Effector CD4-positive, alpha-beta T cell (primary cell): ENCODE measurements at regions not wholly inside any gene's neighbourhood (a gene's known extent, or its start where the extent isn't known, plus 50 kb on each side); places are given as distances from the start of the nearest gene placed in this dataset.

Source experiments
- DNase-seq: peaks from one replicate; pipeline ENCODE4 v3.0.0-alpha.2; 2020

- DNase-seq: no peak
Measured at GRCh38 chr12:89087876-89088275, 264.4 kb downstream of the DUSP6 start.

- DNase-seq: no peak
Measured at GRCh38 chr12:89087149-89087825, 265.0 kb downstream of the DUSP6 start.

GRCh38 chr12:89085421-89085820 is 266.9 kb downstream of the DUSP6 start:
- no peak for DNase-seq

GRCh38 chr12:89084751-89085150 is 267.6 kb downstream of the DUSP6 start:
- DNase-seq: no peak

DNA sequence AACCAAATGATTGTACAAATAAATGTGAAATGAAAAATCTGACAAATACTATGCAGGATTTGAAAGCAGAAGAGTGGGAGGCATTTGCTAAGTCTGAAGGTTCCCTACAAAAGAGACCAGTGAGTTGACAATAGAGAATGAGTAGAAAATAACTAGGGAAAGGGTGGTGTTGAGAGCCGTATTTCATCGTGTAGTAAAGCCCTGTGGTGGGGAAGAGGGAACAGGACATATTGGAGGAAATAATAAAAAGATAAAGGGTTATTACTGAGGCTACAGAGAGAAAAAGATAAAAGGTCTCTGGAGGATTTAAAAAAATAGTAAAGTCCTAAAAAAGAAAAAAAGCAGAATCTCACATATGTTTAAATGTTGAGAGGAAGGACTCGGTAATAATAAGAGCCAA is 268.8 kb downstream of the DUSP6 start:
- no peak for DNase-seq

DNA sequence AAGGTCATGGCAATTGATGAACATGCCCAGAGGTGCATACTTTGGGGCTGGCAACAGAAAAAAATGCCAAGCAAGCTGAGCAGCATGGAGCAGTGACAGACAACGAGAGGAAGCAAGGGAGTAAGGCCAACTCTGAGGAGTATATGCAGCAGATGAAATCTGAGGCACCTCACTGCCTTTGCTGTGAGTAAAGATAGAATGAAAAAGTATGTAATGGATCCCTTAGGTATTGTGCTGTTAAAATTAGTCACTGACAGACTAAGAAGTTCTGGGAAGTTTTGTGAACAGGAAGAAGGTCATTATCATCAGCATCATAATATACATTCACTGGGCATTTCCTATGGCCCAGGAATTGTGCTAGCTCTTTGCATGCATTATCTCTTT is 269.9 kb downstream of the DUSP6 start:
- no peak for DNase-seq

DNA sequence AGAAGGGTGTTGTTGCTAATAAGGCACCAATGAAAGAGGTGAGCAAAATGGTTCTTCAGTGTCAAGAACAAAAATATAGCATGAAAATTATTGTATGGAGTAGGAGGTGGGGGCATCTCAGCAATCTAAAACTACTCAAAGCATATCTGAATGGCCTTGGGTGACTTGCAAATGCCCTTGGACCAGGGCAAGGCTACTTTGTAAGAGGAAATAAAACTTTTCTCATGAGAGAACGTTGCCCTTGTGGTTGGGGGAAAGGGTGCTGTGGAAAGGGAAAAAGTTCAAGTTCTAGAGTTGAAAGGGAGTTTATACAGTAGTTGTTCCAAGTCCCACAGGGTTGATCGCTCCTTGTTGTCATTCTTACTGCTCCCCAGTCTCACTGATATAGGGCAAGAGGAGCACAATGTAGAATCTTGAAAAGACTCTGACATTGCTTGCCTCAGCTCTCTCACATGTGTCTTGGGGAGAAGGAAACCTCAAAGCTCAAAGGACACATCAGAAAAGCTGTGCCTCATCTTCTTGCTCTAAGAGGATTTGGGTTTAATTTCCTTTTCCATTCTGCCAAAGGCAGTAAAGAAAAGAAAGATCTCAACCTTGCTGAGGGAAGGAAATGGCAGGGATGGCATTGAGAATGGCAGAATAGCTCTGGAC is 270.5 kb downstream of the DUSP6 start:
- no peak for DNase-seq

- no peak for DNase-seq
Measured at GRCh38 chr12:89080793-89081465, 271.4 kb downstream of the DUSP6 start.

- no peak for DNase-seq
Measured at GRCh38 chr12:89075880-89076540, 276.3 kb downstream of the DUSP6 start.

GRCh38 chr12:89073659-89074058 is 278.6 kb downstream of the DUSP6 start:
- DNase-seq: no peak

DNA sequence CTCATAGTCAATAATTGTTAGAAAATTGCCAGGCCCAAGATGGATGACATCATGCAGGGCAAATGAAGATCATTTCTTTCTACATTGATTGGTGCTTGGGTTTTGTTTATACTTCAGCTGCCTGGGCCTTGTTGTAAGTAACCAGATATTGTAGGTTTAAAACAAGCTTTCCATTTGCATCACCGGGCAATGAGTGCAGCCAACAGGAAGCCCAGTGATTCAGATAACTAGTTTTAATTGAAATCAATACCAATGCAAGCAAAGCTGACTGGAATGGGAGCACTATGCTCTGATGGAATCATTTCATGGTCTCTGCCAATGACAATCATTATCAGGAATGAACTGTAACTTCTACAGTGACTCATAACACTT is 279.3 kb downstream of the DUSP6 start:
- no peak for DNase-seq

DNA sequence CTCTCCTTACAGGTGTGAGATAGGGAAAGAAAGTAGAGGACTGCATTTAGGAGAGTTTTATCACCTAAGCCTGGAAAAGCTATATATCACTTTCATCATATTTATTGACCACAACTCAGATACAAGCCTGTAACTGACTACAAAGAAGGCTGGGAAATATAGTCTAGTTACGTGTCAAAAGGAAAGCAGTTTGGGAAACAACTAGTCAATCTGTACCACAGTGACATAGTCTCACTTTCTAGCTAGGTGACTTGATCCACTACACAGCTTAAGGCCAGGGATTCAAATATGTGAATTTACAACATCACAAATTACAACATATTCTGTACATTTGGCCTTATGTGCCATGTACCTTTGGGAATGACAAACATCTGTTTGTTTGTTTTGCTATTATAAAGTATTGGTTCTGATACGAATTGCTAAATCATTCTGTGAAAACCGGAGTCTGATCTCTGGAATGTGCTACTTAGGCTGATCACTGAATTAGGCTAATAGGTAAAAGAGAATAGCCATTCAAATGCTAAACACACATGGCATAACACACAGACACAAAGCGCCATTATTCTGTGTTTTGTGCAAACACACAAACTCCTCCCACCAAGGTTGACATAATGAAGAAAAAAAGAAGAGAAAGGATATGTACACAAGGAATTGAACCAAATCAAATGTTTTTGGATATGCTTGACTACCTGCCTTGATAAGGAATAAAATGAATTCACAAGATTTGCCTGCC is 279.8 kb downstream of the DUSP6 start:
- no peak for DNase-seq

DNA sequence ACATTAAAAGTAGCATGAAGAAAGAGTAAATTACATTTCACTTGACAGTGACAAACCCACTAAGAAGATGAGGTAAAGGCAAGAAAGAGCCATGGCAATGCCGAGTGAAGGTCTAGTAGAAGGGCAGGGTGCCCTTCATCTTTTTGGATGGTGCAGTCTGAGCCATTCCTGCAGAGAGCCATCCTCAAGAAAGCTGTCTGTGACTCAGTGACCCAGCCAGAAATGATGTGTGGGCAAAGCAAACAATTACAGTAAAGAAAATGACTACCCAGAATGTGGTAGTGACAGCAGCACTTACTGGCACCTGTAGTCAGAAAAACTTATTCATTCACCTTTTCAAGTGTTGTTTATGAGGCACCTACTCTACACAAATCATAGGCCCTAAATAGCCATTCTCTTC is 281.7 kb downstream of the DUSP6 start:
- no peak for DNase-seq

GRCh38 chr12:89069431-89069830 is 282.9 kb downstream of the DUSP6 start:
- DNase-seq: no peak

DNA sequence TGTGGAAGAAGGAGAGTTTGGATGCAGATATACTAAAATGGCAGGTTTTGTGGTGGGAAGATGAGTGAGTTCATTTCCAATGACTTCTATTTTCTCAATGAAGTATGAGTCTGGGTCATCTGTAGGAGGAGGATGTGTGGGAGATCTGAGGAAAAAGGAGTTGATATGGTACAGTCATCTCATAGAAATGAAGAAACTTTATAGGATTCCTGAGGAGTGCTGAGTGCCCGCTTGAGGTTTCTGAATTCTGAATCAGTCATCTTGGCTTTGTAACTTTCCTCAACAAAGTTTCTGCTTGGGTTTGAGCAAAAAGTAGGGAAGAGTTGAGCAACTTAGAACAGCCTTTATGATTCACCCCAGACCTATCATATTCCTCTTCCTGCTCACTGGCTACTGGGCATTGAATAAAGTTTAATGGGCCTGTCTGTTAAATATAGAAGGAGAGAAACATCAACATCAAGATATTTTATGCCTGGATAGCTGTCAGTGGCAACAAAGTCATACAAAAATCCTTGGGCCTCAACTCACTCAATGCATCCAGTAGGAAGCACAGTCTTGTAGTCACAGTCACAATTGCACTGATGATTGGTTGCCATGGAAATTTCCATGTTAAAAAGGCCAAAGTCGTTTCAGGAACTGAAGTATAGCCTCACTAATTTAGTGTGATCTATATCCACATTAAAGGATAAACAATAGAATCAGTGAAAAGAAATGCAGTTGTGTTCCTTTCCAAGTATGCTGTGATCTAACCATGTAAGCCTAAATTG is 284.7 kb downstream of the DUSP6 start:
- DNase-seq: no peak

DNA sequence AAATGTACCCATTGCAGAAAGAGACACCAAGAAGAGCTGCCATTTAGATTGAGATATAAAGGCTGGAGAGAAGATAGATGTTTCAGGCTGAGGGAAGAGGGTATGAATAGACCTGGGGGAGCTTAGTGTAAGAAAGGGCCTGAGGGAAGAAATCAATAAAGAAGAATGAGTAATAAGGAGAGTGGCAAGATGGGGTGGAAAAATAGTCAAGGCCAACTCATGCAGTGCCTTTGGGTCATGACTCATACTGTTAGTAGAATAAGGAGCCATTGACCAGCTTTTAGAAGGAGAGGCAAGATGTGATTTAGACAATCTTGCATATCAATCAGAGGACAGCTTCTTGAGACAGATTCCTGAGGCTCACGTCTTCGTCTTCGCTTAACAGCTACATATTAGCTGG is 287.5 kb downstream of the DUSP6 start:
- no peak for DNase-seq

GRCh38 chr12:89064151-89064550 is 288.1 kb downstream of the DUSP6 start:
- no peak for DNase-seq

- DNase-seq: no peak
Measured at GRCh38 chr12:89062996-89063395, 289.3 kb downstream of the DUSP6 start.

DNA sequence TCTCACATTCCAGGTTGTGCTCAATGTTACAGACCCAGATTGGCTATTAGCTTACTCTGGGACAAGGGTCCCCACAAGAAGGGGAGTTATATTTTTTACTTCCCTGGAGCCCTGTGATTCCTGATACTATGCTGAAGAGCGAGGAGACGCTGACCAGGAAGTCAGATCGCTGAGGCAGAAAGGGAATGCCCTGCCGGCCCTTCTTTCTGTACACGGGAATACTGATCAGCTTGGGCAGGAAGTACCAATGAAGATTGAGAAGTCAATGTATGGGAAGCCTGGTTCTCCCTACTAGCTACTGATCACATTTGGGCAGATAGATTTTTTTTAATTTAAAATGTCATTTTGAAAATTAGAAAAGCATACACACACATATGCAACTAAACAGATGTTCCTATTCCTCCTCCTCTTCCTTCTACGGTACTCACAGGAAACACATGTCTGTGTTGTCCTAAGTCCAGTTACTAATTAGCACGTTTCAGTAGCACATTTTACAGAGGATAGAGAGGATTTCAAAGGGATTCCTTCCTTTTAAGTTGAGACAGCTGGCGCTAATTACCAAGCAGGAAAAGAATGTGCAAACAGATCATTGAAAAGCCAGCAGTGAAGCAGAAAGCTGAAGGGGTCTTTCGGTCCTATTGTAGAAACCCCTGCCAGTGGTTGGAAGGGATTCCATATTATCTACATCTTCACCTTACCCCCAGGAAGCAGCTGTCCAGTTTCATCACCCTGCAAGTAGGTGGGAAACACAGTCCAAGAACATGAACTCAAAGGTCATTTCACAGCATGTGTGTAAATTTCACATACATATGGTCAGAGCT is 292.4 kb downstream of the DUSP6 start:
- no peak for DNase-seq

GRCh38 chr12:89059056-89059455 is 293.2 kb downstream of the DUSP6 start:
- DNase-seq: no peak

DNA sequence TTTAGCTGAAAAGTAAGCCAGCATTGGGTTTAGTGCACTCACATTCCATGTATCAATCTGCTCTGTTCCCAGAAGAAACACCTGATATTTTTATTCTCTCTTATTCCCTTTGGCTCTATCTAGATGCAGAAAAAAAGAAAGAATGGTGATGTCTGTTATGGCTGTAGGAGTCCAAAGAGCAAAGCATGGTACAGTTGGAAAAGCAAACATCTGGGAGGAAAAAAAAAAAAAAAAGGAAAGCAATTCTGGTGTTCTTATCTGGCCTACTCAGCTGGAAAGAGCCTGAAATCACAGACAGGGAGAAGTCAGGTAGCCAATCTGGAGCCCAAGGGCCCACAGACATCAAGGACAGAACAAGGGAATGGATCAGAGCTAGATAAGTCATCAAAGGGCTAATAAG is 293.9 kb downstream of the DUSP6 start:
- DNase-seq: no peak
